CD8-positive, alpha-beta memory T cell (primary cell): ENCODE measurements at regions not wholly inside any gene's neighbourhood (a gene's known extent, or its start where the extent isn't known, plus 50 kb on each side); places are given as distances from the start of the nearest gene placed in this dataset.

Experiments
- CTCF ChIA-PET: fragments of 350-600 bp; sonication (Branson Sonifier 250); formaldehyde crosslinking; loops from one replicate; lab custom pipeline; 2021; ENCODE audit warnings: antibody characterized with exemption; lab: Charles Lee
- POLR2A ChIA-PET: fragments of 350-600 bp; sonication (Branson Sonifier 250); formaldehyde crosslinking; loops from one replicate; lab custom pipeline; 2021; ENCODE audit warnings: antibody characterized with exemption; lab: Charles Lee
- DNase-seq, 5 donors: peaks; one replicate each; pipeline versions ENCODE4 v3.0.0 to v3.0.0-alpha.2; 2020 to 2022; ENCODE audit warnings: mixed read lengths in 1 of 5
- H3K27ac ChIP-seq: one replicate; pipeline ENCODE4 v1.7.0; 2013; ENCODE audit warnings: low read depth, mild to moderate bottlenecking, low read length, moderate library complexity
- H3K27me3 ChIP-seq: 2 replicates; pipeline ENCODE4 v1.7.0; 2013; ENCODE audit warnings: low read length, mild to moderate bottlenecking; ENCODE audit not compliant: insufficient read depth, poor library complexity, severe bottlenecking
- H3K36me3 ChIP-seq: 2 replicates; pipeline ENCODE4 v1.7.0; 2013; ENCODE audit warnings: mild to moderate bottlenecking, low read length, moderate library complexity; ENCODE audit not compliant: insufficient read depth
- H3K4me1 ChIP-seq: 2 replicates; pipeline ENCODE4 v1.7.0; 2013; ENCODE audit warnings: mild to moderate bottlenecking, low read length, moderate library complexity; ENCODE audit not compliant: insufficient read depth
- H3K4me3 ChIP-seq: 2 replicates; pipeline ENCODE4 v1.7.0; 2013; ENCODE audit warnings: mild to moderate bottlenecking, low read length
- H3K9me3 ChIP-seq: 2 replicates; pipeline ENCODE4 v1.7.0; 2013; ENCODE audit warnings: mild to moderate bottlenecking, low read length
- H3K27ac Mint-ChIP-seq, 8 donors: one replicate each; pipeline ENCODE4 v1.8.0; 2020 to 2021; ENCODE audit warnings: mixed read lengths in 8 of 8, mild to moderate bottlenecking in 6 of 8, inconsistent platforms in 3 of 8, moderate library complexity in 3 of 8
- H3K27me3 Mint-ChIP-seq, 2 donors: one replicate each; pipeline ENCODE4 v1.8.0; 2020 to 2021; ENCODE audit warnings: mixed read lengths in 2 of 2, mild to moderate bottlenecking in 1 of 2, moderate library complexity in 1 of 2
- H3K36me3 Mint-ChIP-seq, 3 donors: one replicate each; pipeline ENCODE4 v1.8.0; 2020 to 2021; ENCODE audit warnings: mixed read lengths in 3 of 3, inconsistent platforms in 1 of 3, mild to moderate bottlenecking in 1 of 3
- H3K4me1 Mint-ChIP-seq, 3 donors: one replicate each; pipeline ENCODE4 v1.8.0; 2020 to 2021; ENCODE audit warnings: mixed read lengths in 3 of 3, inconsistent platforms in 1 of 3, mild to moderate bottlenecking in 1 of 3
- H3K4me3 Mint-ChIP-seq, 7 donors: one replicate each; pipeline ENCODE4 v1.8.0; 2020 to 2021; ENCODE audit warnings: mixed read lengths in 7 of 7, mild to moderate bottlenecking in 6 of 7, moderate library complexity in 4 of 7, inconsistent platforms in 2 of 7
- H3K9me3 Mint-ChIP-seq, 5 donors: one replicate each; pipeline ENCODE4 v1.8.0; 2020 to 2022; ENCODE audit warnings: mixed read lengths in 5 of 5, mild to moderate bottlenecking in 3 of 5, moderate library complexity in 2 of 5, inconsistent platforms in 1 of 5

GRCh38 chr17:14510136-14510535 lies 209.3 kb downstream of the HS3ST3B1 start:
- H3K4me3 Mint-ChIP-seq: no peak overlapping the region
- H3K9me3 Mint-ChIP-seq: peaks cover 0 to 4% (median 2%) of the 10 kb centered on the region in 5 donors
- ChIA-PET CTCF (no interaction called here), POLR2A (no interaction called here)
- no peaks in the 10 kb centered on the region for H3K27me3 ChIP-seq
- no peak overlapping the region for H3K4me3 ChIP-seq
- no peak overlapping the region for H3K27ac ChIP-seq
- peak overlapping the region in 1 of 8 donors; percentile 43 for H3K27ac Mint-ChIP-seq
- H3K36me3 Mint-ChIP-seq: peaks cover 0 to 4% (median under 1%) of the 10 kb centered on the region in 3 donors
- H3K36me3 ChIP-seq: no peaks in the 10 kb centered on the region
- DNase-seq: no peak
- H3K9me3 ChIP-seq: no peaks in the 10 kb centered on the region
- H3K4me1 ChIP-seq: no peaks in the 10 kb centered on the region
- H3K4me1 Mint-ChIP-seq: no peaks in the 10 kb centered on the region
- H3K27me3 Mint-ChIP-seq: no peaks in the 10 kb centered on the region

GRCh38 chr17:14508156-14508555 lies 207.3 kb downstream of the HS3ST3B1 start:
- H3K4me1 Mint-ChIP-seq: no peaks in the 10 kb centered on the region
- Histone ChIP-seq H3K4me3 (no peak overlapping the region), H3K9me3 (no peaks in the 10 kb centered on the region), H3K27me3 (no peaks in the 10 kb centered on the region), H3K36me3 (no peaks in the 10 kb centered on the region), H3K27ac (no peak overlapping the region), H3K4me1 (no peaks in the 10 kb centered on the region)
- H3K4me3 Mint-ChIP-seq: no peak overlapping the region
- ChIA-PET POLR2A (no interaction called here), CTCF (no interaction called here)
- DNase-seq: no peak
- peak overlapping the region in 2 of 8 donors; percentile 1 to 48 for H3K27ac Mint-ChIP-seq
- H3K9me3 Mint-ChIP-seq: peaks cover 0 to 4% (median 2%) of the 10 kb centered on the region in 5 donors
- H3K27me3 Mint-ChIP-seq: no peaks in the 10 kb centered on the region
- peaks cover 0 to 4% (median 2%) of the 10 kb centered on the region in 3 donors for H3K36me3 Mint-ChIP-seq

DNA sequence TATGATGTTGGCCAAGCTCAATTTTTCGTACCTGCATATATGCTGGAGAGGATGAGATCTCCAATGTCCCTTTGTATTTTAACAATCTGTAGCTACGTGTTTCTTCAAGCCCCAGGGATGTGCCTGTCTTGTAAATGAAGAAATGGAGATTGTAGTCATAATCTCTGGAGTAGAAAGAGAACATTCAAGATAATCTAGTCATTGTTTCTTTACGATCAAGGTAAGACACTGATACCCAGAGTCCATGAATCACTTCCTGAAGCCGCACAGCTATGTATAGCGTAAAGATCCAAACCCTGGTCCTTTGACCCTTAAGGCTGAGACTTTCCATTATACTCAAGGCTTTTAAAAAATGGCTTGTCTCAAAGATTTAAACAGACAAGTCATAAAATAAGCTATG lies 205.5 kb downstream of the HS3ST3B1 start:
- H3K4me1 Mint-ChIP-seq: no peaks in the 10 kb centered on the region
- no peak overlapping the region for H3K27ac Mint-ChIP-seq
- H3K36me3 Mint-ChIP-seq: peaks cover 0 to 4% (median 2%) of the 10 kb centered on the region in 3 donors
- no peak overlapping the region for H3K4me3 Mint-ChIP-seq
- Histone ChIP-seq H3K36me3 (no peaks in the 10 kb centered on the region), H3K4me1 (no peaks in the 10 kb centered on the region), H3K27ac (no peak overlapping the region), H3K4me3 (no peak overlapping the region), H3K9me3 (no peaks in the 10 kb centered on the region), H3K27me3 (no peaks in the 10 kb centered on the region)
- no peak for DNase-seq
- CTCF ChIA-PET: no interaction called here
- H3K27me3 Mint-ChIP-seq: peaks cover 0 to 2% of the 10 kb centered on the region in 2 donors
- POLR2A ChIA-PET: no interaction called here
- H3K9me3 Mint-ChIP-seq: peaks cover 0 to 4% (median 2%) of the 10 kb centered on the region in 5 donors

GRCh38 chr17:14505606-14506005 lies 204.7 kb downstream of the HS3ST3B1 start:
- Mint-ChIP-seq H3K27me3 (peaks cover 2% of the 10 kb centered on the region in 2 donors), H3K4me3 (no peak overlapping the region), H3K9me3 (peaks cover 0 to 4% (median 2%) of the 10 kb centered on the region in 5 donors), H3K4me1 (no peaks in the 10 kb centered on the region), H3K27ac (no peak overlapping the region), H3K36me3 (peaks cover 0 to 4% (median 2%) of the 10 kb centered on the region in 3 donors)
- Histone ChIP-seq H3K27ac (no peak overlapping the region), H3K9me3 (no peaks in the 10 kb centered on the region), H3K4me1 (no peaks in the 10 kb centered on the region), H3K4me3 (no peak overlapping the region), H3K27me3 (no peaks in the 10 kb centered on the region), H3K36me3 (no peaks in the 10 kb centered on the region)
- ChIA-PET CTCF (interaction anchor here (0.6 kb wide), 1 partner anchor 61 kb away, joined by 3 read pairs; no protein-coding TSS in a partner anchor), POLR2A (no interaction called here)
- no peak for DNase-seq

DNA sequence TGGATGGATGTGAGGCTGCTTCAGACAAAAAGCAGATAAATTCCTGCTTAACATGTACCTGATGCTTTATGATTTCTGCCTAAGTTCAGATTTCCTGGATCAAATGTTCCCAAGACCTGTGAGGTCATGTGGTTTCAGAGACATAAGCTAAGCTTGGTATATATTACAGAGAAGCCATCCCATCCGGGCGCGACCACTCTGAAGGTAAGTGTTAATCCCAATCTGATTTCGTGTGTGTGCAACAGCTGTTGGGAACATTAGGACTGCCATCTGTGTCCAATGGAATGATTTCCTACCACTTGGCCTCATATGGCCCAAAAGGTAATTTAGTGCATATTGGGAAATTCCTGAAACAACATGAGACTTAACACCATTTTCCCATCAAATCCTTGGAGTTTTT lies 199.1 kb downstream of the HS3ST3B1 start:
- peaks cover 4 to 34% of the 10 kb centered on the region in 2 donors for H3K27me3 Mint-ChIP-seq
- Histone ChIP-seq H3K36me3 (no peaks in the 10 kb centered on the region), H3K4me3 (no peak overlapping the region), H3K9me3 (no peaks in the 10 kb centered on the region), H3K4me1 (no peaks in the 10 kb centered on the region), H3K27ac (no peak overlapping the region), H3K27me3 (no peaks in the 10 kb centered on the region)
- H3K4me3 Mint-ChIP-seq: no peak overlapping the region
- no peak overlapping the region for H3K27ac Mint-ChIP-seq
- no peaks in the 10 kb centered on the region for H3K4me1 Mint-ChIP-seq
- ChIA-PET CTCF (no interaction called here), POLR2A (no interaction called here)
- H3K9me3 Mint-ChIP-seq: peaks cover 0 to 5% (median 0%) of the 10 kb centered on the region in 5 donors
- H3K36me3 Mint-ChIP-seq: peaks cover 0 to 4% (median 0%) of the 10 kb centered on the region in 3 donors
- no peak for DNase-seq

DNA sequence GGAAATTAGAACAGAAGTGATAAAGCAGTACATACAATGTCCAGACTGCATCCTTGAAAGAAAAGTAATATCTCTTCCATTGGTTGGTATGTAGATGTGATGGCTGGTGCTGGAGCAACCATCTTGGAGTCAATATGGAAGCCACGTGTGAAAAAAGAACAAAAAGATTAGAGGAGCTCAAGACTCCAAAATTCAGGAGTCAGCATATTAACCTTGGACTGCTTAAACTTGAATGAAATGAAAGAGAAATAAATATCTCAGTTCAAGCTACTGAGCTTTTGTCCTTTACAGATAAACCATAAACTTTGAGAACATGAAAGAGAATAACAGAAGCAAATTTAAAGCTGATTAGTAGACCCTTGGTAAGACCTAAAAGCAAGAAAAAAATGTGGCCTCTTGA lies 197.9 kb downstream of the HS3ST3B1 start:
- peaks cover 4 to 34% of the 10 kb centered on the region in 2 donors for H3K27me3 Mint-ChIP-seq
- DNase-seq: no peak
- ChIA-PET CTCF (no interaction called here), POLR2A (no interaction called here)
- H3K27ac Mint-ChIP-seq: no peak overlapping the region
- Histone ChIP-seq H3K27ac (no peak overlapping the region), H3K36me3 (no peaks in the 10 kb centered on the region), H3K4me1 (no peaks in the 10 kb centered on the region), H3K4me3 (no peak overlapping the region), H3K27me3 (no peaks in the 10 kb centered on the region), H3K9me3 (no peaks in the 10 kb centered on the region)
- H3K36me3 Mint-ChIP-seq: peaks cover 0 to 12% (median 2%) of the 10 kb centered on the region in 3 donors
- H3K4me1 Mint-ChIP-seq: no peaks in the 10 kb centered on the region
- no peak overlapping the region for H3K4me3 Mint-ChIP-seq
- peaks cover 0 to 8% (median 6%) of the 10 kb centered on the region in 5 donors for H3K9me3 Mint-ChIP-seq

GRCh38 chr17:14494161-14494560 lies 193.3 kb downstream of the HS3ST3B1 start:
- H3K9me3 ChIP-seq: no peaks in the 10 kb centered on the region
- no peaks in the 10 kb centered on the region for H3K36me3 ChIP-seq
- Mint-ChIP-seq H3K9me3 (peaks cover 0 to 8% (median 6%) of the 10 kb centered on the region in 5 donors), H3K27me3 (peaks cover 0 to 26% of the 10 kb centered on the region in 2 donors), H3K27ac (no peak overlapping the region), H3K36me3 (peaks cover 0 to 20% (median 2%) of the 10 kb centered on the region in 3 donors), H3K4me1 (no peaks in the 10 kb centered on the region), H3K4me3 (no peak overlapping the region)
- H3K4me1 ChIP-seq: no peaks in the 10 kb centered on the region
- no peak for DNase-seq
- H3K4me3 ChIP-seq: no peak overlapping the region
- CTCF ChIA-PET: no interaction called here
- POLR2A ChIA-PET: no interaction called here
- H3K27ac ChIP-seq: no peak overlapping the region
- no peaks in the 10 kb centered on the region for H3K27me3 ChIP-seq

- Histone ChIP-seq H3K27ac (no peak overlapping the region), H3K4me3 (no peak overlapping the region), H3K27me3 (no peaks in the 10 kb centered on the region), H3K9me3 (no peaks in the 10 kb centered on the region), H3K36me3 (no peaks in the 10 kb centered on the region), H3K4me1 (no peaks in the 10 kb centered on the region)
- Mint-ChIP-seq H3K4me1 (no peaks in the 10 kb centered on the region), H3K4me3 (no peak overlapping the region), H3K27ac (no peak overlapping the region), H3K9me3 (peaks cover 0 to 6% (median 4%) of the 10 kb centered on the region in 5 donors), H3K27me3 (peaks cover 0 to 6% of the 10 kb centered on the region in 2 donors), H3K36me3 (peaks cover 0 to 16% (median 2%) of the 10 kb centered on the region in 3 donors)
- CTCF ChIA-PET: no interaction called here
- DNase-seq: no peak
- POLR2A ChIA-PET: no interaction called here
These were observed 189.1 kb downstream of the HS3ST3B1 start for GRCh38 chr17:14489986-14490385.
